CD4-positive, alpha-beta T cell (primary cell): ENCODE measurements at regions not wholly inside any gene's neighbourhood (a gene's known extent, or its start where the extent isn't known, plus 50 kb on each side); places are given as distances from the start of the nearest gene placed in this dataset.

Source experiments
- ATAC-seq: fragments of 200-7000 bp; cut with Tn5 transposase; one replicate; pipeline ENCODE4 v1.10.0; 2022; ENCODE audit warnings: mild to moderate bottlenecking; ENCODE audit not compliant: poor library complexity
- CTCF ChIA-PET: fragments of 350-600 bp; sonication (Branson Sonifier 250); formaldehyde crosslinking; loops from one replicate; lab custom pipeline; 2021; ENCODE audit warnings: antibody characterized with exemption, inconsistent platforms; lab: Charles Lee
- POLR2A ChIA-PET: fragments of 350-600 bp; sonication (Branson Sonifier 250); formaldehyde crosslinking; loops from one replicate; lab custom pipeline; 2021; ENCODE audit warnings: antibody characterized with exemption, inconsistent platforms; lab: Charles Lee
- DNase-seq, 14 experiments: peaks; one replicate each; pipeline ENCODE4 v3.0.0-alpha.2; 2013 to 2020; ENCODE audit warnings: mixed read lengths in 2 of 14
- H3K27ac ChIP-seq, 2 donors: one replicate each; pipeline versions ENCODE4 v1.5.1 to v1.7.0; 2013; ENCODE audit warnings: low read length in 2 of 2, low read depth in 1 of 2, mild to moderate bottlenecking in 1 of 2
- H3K27me3 ChIP-seq, 2 experiments: 1 replicate in 1 of 2; 2 replicates in 1 of 2; pipeline versions ENCODE4 v1.6.1 to v1.7.0; 2013; ENCODE audit warnings: low read length in 2 of 2, control low read depth in 1 of 2, mild to moderate bottlenecking in 1 of 2, moderate library complexity in 1 of 2; ENCODE audit not compliant: insufficient read depth in 2 of 2, control insufficient read depth in 1 of 2
- H3K36me3 ChIP-seq: one replicate; pipeline ENCODE4 v1.6.1; 2013; ENCODE audit warnings: low read length, control low read depth; ENCODE audit not compliant: insufficient read depth
- H3K4me1 ChIP-seq: one replicate; pipeline ENCODE4 v1.6.1; 2013; ENCODE audit warnings: low read length, control low read depth; ENCODE audit not compliant: insufficient read depth
- H3K4me3 ChIP-seq: one replicate; pipeline ENCODE4 v1.5.1; 2013; ENCODE audit warnings: mild to moderate bottlenecking, low read length, moderate library complexity
- H3K9me3 ChIP-seq, 2 experiments: 1 replicate in 1 of 2; 2 replicates in 1 of 2; pipeline versions ENCODE4 v1.6.1 to v1.7.0; 2013; ENCODE audit warnings: low read length in 2 of 2, mild to moderate bottlenecking in 2 of 2, control low read depth in 1 of 2, moderate library complexity in 1 of 2; ENCODE audit not compliant: control insufficient read depth in 1 of 2, insufficient read depth in 1 of 2
- H3K27ac Mint-ChIP-seq: one replicate; pipeline ENCODE4 v1.8.0; 2020; ENCODE audit warnings: mixed read lengths
- H3K27me3 Mint-ChIP-seq: one replicate; pipeline ENCODE4 v1.8.0; 2021; ENCODE audit warnings: mixed read lengths
- H3K36me3 Mint-ChIP-seq: one replicate; pipeline ENCODE4 v1.8.0; 2021; ENCODE audit warnings: low read depth, mixed read lengths
- H3K4me1 Mint-ChIP-seq: one replicate; pipeline ENCODE4 v1.8.0; 2021; ENCODE audit warnings: low read depth, mixed read lengths
- H3K4me3 Mint-ChIP-seq: one replicate; pipeline ENCODE4 v1.8.0; 2020; ENCODE audit warnings: mild to moderate bottlenecking, mixed read lengths
- H3K9me3 Mint-ChIP-seq: one replicate; pipeline ENCODE4 v1.8.0; 2020; ENCODE audit warnings: mixed read lengths
- CTCF ChIP-seq: fragments of 200-600 bp; IDR thresholded peaks from one replicate; pipeline ENCODE4 v1.8.0; 2022; ENCODE audit warnings: antibody characterized with exemption, mild to moderate bottlenecking
- intact Hi-C, 2 experiments: fragments of 100-400 bp; cut with DNase I in 1 of 2; cut with micrococcal nuclease in 1 of 2; formaldehyde crosslinking; loops; one replicate each; pipeline versions ENCODE4 v1.15.1 to v1.9.0; 2023 to 2025; cut with DNase I, micrococcal nuclease

- Histone ChIP-seq H3K4me3 (no peak overlapping the region), H3K27me3 (peaks cover 9 to 13% of the 10 kb centered on the region in 2 experiments), H3K9me3 (no peaks in the 10 kb centered on the region), H3K27ac (no peak overlapping the region), H3K36me3 (no peaks in the 10 kb centered on the region), H3K4me1 (no peaks in the 10 kb centered on the region)
- no peak for DNase-seq
- Mint-ChIP-seq H3K9me3 (no peaks in the 10 kb centered on the region), H3K4me1 (no peaks in the 10 kb centered on the region), H3K4me3 (no peak overlapping the region), H3K36me3 (no peaks in the 10 kb centered on the region), H3K27ac (no peak overlapping the region), H3K27me3 (peaks cover 20% of the 10 kb centered on the region)
- POLR2A ChIA-PET = no interaction called here
- CTCF ChIA-PET = no interaction called here
- intact Hi-C loops = no loop called here
- TF ChIP-seq CTCF = no peak
- ATAC-seq = no peak
Measured at GRCh38 chr12:97016163-97016562, 109.1 kb downstream of the NEDD1 start.

GRCh38 chr12:97017213-97017612 is 110.2 kb downstream of the NEDD1 start:
- POLR2A ChIA-PET = no interaction called here
- no peak overlapping the region for H3K4me3 ChIP-seq
- CTCF ChIA-PET = no interaction called here
- no peaks in the 10 kb centered on the region for H3K36me3 Mint-ChIP-seq
- peaks cover 8 to 9% of the 10 kb centered on the region in 2 experiments for H3K27me3 ChIP-seq
- no peak for TF ChIP-seq CTCF
- H3K36me3 ChIP-seq = no peaks in the 10 kb centered on the region
- no peaks in the 10 kb centered on the region for H3K4me1 ChIP-seq
- H3K4me1 Mint-ChIP-seq = no peaks in the 10 kb centered on the region
- no peaks in the 10 kb centered on the region for H3K9me3 ChIP-seq
- DNase-seq = no peak
- intact Hi-C loops = no loop called here
- H3K4me3 Mint-ChIP-seq = no peak overlapping the region
- no peak overlapping the region for H3K27ac ChIP-seq
- H3K9me3 Mint-ChIP-seq = no peaks in the 10 kb centered on the region
- peaks cover 20% of the 10 kb centered on the region for H3K27me3 Mint-ChIP-seq
- no peak overlapping the region for H3K27ac Mint-ChIP-seq
- no peak for ATAC-seq

GRCh38 chr12:97022536-97023230 is 115.6 kb downstream of the NEDD1 start:
- H3K36me3 ChIP-seq = no peaks in the 10 kb centered on the region
- ChIA-PET CTCF (no interaction called here), POLR2A (no interaction called here)
- H3K4me3 Mint-ChIP-seq = no peak overlapping the region
- H3K27ac Mint-ChIP-seq = no peak overlapping the region
- peaks cover 20% of the 10 kb centered on the region for H3K27me3 Mint-ChIP-seq
- ATAC-seq (no peak), DNase-seq (no peak)
- H3K9me3 Mint-ChIP-seq = no peaks in the 10 kb centered on the region
- no peaks in the 10 kb centered on the region for H3K9me3 ChIP-seq
- H3K27ac ChIP-seq = no peak overlapping the region
- no peaks in the 10 kb centered on the region for H3K36me3 Mint-ChIP-seq
- no peaks in the 10 kb centered on the region for H3K4me1 Mint-ChIP-seq
- H3K27me3 ChIP-seq = peaks cover 4 to 5% of the 10 kb centered on the region in 2 experiments
- no peaks in the 10 kb centered on the region for H3K4me1 ChIP-seq
- intact Hi-C loops = no loop called here
- no peak overlapping the region for H3K4me3 ChIP-seq
- no peak for TF ChIP-seq CTCF
